ENCODE measurements at regions not wholly inside any gene's neighbourhood (a gene's known extent, or its start where the extent isn't known, plus 50 kb on each side); places are given as distances from the start of the nearest gene placed in this dataset.

- DNase-seq, result no peak
Measured at GRCh38 chr2:163456953-163457743, 278.7 kb downstream of the FIGN start.

- DNase-seq, result no peak
Measured at GRCh38 chr2:163455815-163456214, 280.0 kb downstream of the FIGN start.

DNA sequence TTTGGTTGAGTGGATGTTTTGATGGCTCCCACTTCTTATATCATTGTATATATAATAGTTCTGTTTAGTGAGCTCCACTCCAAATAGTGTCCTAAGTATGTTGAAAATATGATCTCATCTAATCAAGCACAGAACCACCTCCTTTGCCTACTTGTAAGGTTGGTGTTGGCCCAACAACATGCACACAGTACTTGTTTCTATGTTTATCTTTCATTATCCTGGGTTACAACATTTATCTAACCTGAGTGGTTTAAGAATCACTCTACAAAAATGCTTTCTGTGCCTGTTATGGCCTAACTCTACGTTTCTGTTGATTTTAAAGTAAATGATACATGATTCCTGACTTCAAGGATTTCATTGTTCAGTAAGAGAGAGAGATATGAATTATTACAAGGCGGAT lies 281.9 kb downstream of the FIGN start:
- DNase-seq, result no peak

DNA sequence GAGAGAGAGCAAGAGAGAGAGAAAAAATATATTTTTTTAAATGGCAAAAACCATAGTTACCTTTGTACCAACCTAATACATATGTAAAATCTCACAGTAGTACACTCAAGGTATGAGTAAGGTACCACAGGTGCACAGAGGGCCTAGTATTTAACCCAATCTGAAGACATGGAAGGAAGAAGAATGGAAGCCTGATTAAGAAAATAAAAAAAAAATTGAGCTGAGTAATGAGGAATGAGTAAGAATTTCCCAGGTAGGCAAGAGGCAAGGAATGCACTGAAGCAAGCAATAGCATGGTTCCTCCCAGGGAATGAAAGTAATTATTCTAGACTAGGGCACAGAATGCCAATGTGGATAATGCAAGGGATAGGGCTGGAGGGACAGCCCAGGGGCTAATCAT lies 294.2 kb downstream of the FIGN start:
- no peak for DNase-seq

GRCh38 chr2:163436963-163437362 lies 298.8 kb downstream of the FIGN start:
- DNase-seq, result no peak

DNA sequence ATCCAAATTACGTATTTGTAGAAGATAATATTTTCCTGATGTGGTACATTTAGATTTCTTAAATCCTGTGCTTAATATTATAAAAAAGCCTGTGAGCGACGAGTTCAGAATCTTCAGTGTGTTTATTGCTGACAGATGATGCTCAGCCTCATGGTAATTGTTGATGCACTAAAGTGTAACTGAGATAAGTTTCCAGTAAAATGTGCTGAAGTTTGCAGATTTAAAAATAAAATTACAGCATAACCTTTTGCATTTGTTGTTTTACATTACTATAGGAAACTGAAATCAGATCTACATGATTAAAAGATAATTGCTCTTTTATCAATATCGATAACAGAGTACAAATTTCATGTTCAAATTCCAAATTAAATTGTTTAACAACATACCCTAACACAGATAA lies 307.6 kb downstream of the FIGN start:
- no peak for DNase-seq

DNA sequence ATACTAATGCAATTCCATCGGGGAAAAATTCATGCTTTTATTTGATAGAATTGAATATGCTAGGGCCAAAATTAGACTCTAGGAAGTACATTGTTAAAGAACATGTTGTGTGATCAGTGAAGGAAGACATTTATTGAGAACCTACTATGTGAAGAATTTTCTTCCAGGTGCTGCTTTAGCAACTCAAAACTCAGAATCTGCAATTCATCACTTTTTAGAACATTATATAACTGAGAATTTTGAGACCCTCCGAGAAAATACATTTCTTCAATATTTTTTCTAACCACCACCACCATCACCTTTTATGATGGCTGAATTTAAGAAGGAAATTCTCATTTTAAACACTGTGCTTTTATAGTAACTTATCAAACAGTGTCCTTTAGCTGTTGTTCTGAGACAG lies 315.2 kb downstream of the FIGN start:
- DNase-seq, result no peak

DNA sequence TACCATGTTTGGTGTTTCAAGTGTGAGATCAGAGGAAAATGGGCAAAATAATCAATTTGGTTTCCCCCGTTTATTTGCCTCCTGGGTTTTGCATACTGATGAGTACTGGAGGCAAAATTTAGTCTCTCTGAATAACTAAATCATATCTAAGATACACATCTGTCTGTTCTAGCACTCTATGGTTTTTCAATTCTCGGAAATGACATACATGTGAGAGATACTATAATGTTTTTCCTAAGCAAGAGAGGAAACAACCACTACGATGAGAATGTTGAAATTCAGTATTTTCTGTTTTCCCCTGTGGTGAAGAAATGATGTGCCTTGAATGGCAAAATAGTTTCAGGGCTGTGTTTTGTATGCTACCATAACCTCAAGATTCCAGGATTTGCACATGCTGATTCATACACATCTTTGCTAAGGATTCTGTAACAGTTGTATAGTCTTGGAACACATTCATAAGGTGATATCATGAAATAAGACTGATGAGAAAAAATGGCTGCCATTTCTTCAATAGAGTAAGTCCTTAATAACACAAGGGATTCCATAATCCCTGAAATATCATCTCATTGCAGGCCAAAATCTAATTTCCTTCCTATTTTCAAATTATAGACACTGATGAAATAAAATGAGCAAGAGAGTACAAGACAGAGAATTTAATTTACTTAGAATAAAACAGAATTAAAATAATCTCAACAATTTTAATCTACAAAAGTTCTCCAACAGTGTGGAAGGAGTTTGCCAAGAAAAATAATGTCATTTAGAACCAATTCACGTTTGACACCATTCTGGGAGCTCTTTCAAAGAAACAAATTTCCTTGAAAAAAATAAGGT lies 316.6 kb downstream of the FIGN start:
- no peak for DNase-seq

GRCh38 chr2:163417596-163418337 lies 318.0 kb downstream of the FIGN start:
- no peak for DNase-seq

- DNase-seq, result no peak
Measured at GRCh38 chr2:163414121-163414520, 321.7 kb downstream of the FIGN start.

DNA sequence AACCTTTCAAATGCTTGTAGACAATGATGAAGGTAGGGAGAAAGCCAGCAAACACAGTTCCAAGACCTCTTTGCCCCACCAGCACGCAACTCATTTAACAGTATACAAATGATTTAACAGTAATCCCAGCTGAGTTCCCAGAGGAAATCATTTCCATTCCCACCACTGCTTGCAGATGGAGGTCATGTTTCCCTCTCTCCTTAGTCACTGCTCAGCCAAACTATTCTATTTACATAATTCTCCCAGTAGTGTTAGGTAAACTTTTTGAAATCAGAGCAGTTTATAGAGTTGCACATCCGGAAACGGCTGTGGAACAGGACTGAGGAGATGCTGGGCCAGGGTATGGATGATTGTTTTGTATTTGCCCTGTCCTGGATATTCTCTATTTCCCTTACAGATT lies 328.5 kb downstream of the FIGN start:
- DNase-seq, result no peak

GRCh38 chr2:163405298-163405697 lies 330.5 kb downstream of the FIGN start:
- DNase-seq, result no peak

DNA sequence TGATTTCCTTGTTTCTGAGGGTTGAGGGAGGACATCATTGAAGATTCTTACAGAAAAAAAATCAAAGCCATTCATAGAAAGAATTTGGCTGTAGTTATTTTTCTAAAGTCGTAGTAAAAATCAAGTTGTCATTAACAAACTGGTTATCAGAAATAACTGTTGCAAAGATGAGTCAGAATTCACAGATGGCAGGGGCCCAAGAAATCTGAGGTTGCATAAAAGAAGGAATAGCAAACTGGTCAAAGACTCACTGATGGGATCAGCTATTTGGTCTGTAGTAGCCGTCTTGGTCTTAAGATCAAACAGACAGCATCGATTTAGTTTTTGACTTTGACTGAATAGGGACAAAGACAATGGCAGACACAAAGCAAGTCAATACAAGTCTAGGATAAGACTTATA lies 334.3 kb downstream of the FIGN start:
- DNase-seq, result no peak

- no peak for DNase-seq
Measured at GRCh38 chr2:163397451-163397850, 338.4 kb downstream of the FIGN start.

DNA sequence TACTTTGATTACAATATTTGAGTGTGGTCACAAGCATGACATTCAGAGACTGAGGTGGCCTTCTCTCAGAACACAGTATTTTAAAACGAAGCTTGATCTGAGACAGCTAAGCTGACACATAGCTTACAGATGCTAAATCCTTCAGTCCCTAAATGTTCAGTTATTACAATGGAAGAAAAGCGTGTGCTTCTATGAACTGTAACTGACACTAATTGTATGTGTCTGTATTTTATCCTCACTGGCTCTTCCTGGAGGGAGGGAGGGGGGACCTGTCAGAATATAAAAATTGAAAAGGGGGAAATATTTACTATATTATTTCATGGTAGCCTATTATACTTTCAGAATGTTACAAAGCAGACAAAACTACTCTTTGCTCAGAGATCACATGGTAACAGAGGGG lies 340.2 kb downstream of the FIGN start:
- no peak for DNase-seq

DNA sequence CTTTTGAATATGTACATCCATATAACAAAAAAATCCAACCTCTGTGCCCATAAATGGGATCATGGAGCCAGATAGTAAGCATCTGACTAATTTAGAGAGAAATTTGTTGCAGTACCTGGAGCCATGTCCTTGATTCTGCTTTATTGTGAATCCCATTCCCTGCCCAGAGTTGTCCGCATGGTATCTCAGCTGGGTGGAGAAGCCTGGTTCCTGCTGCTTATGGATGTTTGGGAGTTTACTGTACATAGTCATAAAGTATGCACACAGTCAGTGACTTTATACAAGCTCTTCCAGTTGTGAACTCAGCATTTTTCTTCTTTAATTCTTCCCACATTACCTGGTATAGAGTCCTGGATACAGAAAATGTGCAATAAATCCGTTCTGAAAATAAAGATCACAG lies 346.0 kb downstream of the FIGN start:
- no peak for DNase-seq

GRCh38 chr2:163375472-163375871 lies 360.3 kb downstream of the FIGN start:
- no peak for DNase-seq

DNA sequence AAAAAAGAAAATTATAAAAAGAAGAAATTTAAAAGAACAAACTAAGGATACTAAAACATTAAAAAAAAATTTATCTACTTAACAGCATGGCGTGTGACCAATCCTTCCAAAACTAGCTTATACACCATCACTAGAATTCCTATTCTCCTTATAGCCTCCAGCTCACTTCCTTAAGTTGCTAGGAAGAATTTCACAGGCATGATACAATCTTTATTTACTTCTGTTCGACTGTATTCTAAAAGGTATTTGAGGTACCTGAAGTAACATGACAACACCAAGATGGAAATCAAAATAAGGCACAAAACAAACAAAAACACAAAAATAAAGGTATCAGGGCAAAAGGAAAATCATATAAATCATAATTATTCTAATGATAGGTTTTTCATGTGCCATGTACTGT lies 360.7 kb downstream of the FIGN start:
- no peak for DNase-seq

GRCh38 chr2:163374282-163374681 lies 361.5 kb downstream of the FIGN start:
- DNase-seq, result no peak

DNA sequence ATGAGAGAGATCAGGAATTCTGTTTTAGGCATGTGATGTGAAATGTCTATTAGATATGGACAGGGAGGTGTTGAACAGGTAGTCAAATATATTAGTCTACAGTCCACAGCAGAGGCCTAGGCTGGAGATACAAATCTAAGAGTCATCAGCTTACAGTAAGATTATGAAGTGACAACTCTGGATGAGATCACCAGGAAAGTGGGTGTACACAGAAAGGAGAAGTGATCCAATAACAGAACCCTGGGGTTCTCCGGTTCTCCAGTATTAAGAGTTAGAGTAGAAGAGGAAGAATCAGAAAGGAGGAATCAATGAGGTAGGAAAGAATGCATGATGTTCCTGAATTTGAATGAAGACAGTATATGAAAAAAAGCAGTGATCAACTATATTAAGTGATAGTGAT lies 362.3 kb downstream of the FIGN start:
- no peak for DNase-seq

DNA sequence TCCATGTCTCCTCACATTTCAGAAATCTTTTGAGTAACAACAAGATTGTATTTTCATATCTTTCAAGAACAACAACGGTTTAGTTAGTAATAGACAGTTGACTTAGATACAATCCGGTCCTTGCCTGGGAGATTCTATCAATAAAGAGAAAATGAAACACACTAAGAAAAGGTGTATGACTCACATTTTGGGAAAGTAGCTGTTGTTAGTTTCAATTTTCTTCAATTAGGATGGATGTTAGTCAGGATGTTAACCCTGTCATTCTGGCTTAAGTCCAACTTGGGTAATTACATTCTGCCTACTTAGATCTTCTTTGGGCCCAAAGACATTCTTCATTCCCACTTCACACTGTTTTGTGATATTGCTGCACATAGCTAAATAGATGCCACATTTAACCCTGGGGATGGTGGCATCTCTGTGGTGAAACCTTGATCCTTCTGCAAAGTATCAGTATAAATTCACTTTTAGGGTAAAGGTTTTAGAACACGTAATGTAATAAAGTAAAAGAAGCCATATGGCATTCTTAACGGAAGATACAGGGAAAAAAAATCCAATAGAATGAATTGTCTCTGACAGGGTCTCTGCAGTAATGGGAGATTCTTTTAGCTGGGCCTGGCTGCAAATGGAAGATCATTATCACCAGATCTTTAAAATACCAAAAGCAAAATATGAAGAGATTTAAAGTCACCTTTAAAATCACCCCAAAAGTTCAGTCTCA lies 365.5 kb downstream of the FIGN start:
- no peak for DNase-seq

GRCh38 chr2:163369111-163369510 lies 366.7 kb downstream of the FIGN start:
- DNase-seq, result no peak

DNA sequence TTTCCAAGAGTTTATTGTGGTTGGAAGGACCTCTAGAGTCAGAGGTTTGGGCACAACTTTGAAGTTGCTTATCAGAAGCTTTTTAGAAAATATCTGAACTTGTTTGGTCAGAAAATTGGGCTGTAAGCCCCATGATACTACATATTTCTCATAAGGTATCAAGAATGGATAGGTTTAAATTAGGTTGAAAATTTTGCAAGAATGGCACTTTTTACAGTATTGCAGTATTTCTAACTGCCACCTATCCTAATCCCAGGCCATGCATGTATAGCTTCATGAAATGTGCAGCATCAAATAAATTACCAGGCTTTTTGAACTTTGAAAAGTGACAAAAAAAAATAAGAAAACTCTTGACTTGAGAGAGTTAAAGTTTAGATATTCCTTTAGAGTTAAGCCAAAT lies 367.2 kb downstream of the FIGN start:
- DNase-seq, result no peak
